GM13977 (cell line): ENCODE measurements at regions not wholly inside any gene's neighbourhood (a gene's known extent, or its start where the extent isn't known, plus 50 kb on each side); places are given as distances from the start of the nearest gene placed in this dataset.

Experiments
- DNase-seq: peaks from one replicate; pipeline ENCODE4 v3.0.0; 2012; ENCODE audit warnings: low spot score
- CTCF ChIP-seq: IDR thresholded peaks from 2 replicates; pipeline ENCODE4 v1.5.1; 2012; ENCODE audit warnings: mild to moderate bottlenecking, control low read depth; ENCODE audit not compliant: insufficient read depth; ENCODE audit errors: extremely low read depth, missing control alignments
- in situ Hi-C: fragments of 300-500 bp; cut with MboI; formaldehyde crosslinking; loops from one replicate; pipeline ENCODE4 v1.12.0; 2022; ENCODE audit warnings: low sequenced_read_pairs, low pct_unique_long_range_greater_than_20kb, mixed read lengths, inconsistent platforms; ENCODE audit not compliant: unreplicated experiment

DNA sequence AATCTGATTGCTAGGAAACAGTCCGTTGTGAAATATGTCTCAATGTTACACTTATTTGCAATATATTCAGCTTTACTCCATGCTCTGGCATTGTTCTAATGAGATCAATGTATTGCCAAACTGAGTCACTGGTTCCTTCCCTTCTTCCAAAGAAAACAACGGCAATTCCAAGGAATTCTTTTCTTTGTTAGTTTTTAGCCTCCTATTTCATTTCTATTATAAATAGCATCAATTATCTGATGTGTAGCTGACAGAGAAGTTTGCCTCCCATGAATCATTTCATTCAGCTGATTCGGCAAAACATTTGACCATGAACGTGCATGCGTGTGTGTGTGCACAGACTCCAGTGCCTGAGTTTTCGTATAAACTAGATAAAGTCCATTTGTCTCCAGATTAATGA lies 346.8 kb downstream of the ETS1 start:
- in situ Hi-C loops, result no loop called here
- TF ChIP-seq CTCF, result no peak
- DNase-seq, result no peak

DNA sequence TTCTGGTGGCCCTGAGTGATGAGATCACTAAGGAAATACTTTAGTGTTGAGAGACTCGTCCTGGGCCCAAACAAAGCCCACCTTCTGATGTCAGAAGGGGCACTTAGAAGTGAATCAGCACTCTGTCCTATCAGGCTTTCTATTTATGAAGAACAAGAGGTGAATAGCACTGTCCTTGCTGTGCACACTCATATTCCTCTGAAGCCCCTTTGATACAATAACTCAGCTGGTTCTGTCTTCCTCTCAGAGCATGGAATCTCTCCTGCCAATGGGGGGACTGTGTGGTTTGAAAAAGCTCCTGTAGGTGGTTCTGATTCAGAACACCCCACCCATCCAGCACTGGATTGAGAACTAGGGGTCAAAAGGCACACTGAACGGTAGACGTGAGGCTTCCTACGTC lies 348.1 kb downstream of the ETS1 start:
- TF ChIP-seq CTCF, result no peak
- no peak for DNase-seq
- in situ Hi-C loops, result no loop called here

GRCh38 chr11:128238521-128239265 lies 348.7 kb downstream of the ETS1 start:
- in situ Hi-C loops, result no loop called here
- DNase-seq, result peak; percentile 29
- TF ChIP-seq CTCF, result no peak

DNA sequence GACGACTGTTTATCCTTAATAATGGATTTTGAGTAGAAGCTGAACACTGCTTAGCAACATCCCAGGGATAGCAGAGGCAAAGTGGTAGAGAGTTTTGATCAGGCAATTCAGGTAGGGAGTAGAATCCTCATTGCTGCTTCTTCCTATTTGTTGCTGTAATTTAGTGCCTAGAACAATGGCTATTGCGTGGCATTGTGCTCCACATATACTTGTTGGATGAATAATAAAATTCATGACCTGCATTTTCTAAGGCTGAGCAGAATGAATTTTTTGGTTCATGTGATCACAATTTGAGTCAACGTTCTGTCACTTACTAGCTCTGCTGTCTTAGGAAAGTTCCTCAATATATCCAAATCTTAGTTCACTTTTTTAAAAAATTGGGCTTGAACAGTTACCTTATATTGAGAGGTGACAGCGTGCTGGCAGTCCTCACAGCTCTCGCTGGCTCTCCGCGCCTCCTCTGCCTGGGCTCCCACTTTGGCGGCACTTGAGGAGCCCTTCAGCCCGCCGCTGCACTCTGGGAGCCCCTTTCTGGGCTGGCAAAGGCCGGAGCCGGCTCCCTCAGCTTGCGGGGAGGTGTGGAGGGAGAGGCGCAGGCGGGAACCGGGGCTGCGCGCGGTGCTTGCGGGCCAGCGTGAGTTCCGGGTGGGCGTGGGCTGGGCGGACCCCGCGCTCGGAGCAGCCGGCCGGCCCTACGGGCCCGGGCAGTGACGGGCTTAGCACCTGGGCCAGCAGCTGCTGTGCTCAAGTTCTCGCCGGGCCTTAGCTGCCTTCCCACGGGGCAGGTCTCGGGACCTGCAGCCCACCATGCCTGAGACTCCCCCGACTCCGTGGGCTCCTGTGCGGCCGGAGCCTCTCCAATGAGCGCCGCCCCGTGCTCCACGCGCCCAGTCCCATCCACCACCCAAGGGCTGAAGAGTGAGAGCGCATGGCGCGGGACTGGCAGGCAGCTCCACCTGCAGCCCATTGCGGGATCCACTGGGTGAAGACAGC lies 350.6 kb downstream of the ETS1 start:
- DNase-seq, result no peak
- no peak for TF ChIP-seq CTCF

GRCh38 chr11:128235958-128236357 lies 351.4 kb downstream of the ETS1 start:
- no peak for TF ChIP-seq CTCF
- no peak for DNase-seq
- in situ Hi-C loops, result no loop called here

More for the DNA sequence above, 350.6 kb downstream of the ETS1 start:
- in situ Hi-C loops, result no loop called here

DNA sequence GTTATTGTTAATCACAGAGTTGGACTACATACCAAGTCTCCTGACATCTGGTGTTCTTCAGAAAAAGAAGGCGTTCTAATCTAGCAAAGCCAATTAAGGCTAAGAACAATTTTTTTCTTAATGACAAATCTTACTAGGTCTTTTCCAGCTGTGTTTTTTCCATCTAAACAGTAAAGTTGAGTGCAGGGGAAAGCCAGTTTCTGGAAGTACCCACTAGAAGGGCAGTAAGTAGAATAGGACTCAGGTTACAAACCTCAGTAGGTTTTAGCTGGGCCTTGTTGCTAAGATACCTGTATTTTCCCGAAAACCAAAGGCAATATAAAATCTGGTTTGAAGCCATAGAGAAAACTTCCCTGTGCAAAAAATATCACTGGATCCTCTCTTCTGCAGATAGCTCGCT lies 351.9 kb downstream of the ETS1 start:
- no peak for DNase-seq
- in situ Hi-C loops, result no loop called here
- no peak for TF ChIP-seq CTCF
